B cell (primary cell): ENCODE measurements at regions not wholly inside any gene's neighbourhood (a gene's known extent, or its start where the extent isn't known, plus 50 kb on each side); places are given as distances from the start of the nearest gene placed in this dataset.

Experiments
- ATAC-seq: fragments of 200-7000 bp; cut with Tn5 transposase; one replicate; pipeline ENCODE4 v1.10.0; 2021; ENCODE audit warnings: low read depth, mild to moderate bottlenecking, moderate number of reproducible peaks, moderate library complexity
- CTCF ChIA-PET: fragments of 350-600 bp; sonication (Branson Sonifier 250); formaldehyde crosslinking; loops from one replicate; lab custom pipeline; 2021; ENCODE audit warnings: antibody characterized with exemption, inconsistent platforms; lab: Charles Lee
- POLR2A ChIA-PET: fragments of 350-600 bp; sonication (Branson Sonifier 250); formaldehyde crosslinking; loops from one replicate; lab custom pipeline; 2021; ENCODE audit warnings: antibody characterized with exemption; lab: Charles Lee
- DNase-seq: peaks from one replicate; pipeline ENCODE4 v3.0.0; 2013
- H2AFZ ChIP-seq: 2 replicates; pipeline ENCODE4 v1.6.1; 2012; ENCODE audit warnings: mild to moderate bottlenecking, low read depth, low read length; ENCODE audit not compliant: insufficient read depth, poor library complexity, severe bottlenecking
- H3K27ac ChIP-seq, 2 donors: 1 replicate in 1 of 2; 2 replicates in 1 of 2; pipeline ENCODE4 v1.5.1; 2012 to 2013; ENCODE audit warnings: low read length in 2 of 2, mild to moderate bottlenecking in 2 of 2, moderate library complexity in 1 of 2
- H3K27me3 ChIP-seq, 4 experiments: fragments of 200-600 bp in 1 of 4; sonication (generic) in 1 of 4; replicated peaks in 1 of 4; 1 replicate in 2 of 4; 2 replicates in 2 of 4; pipeline versions ENCODE4 v1.6.1 to v1.7.0; 2013 to 2016; ENCODE audit warnings: low read length in 3 of 4, mild to moderate bottlenecking in 2 of 4, mixed read lengths in 1 of 4, moderate library complexity in 1 of 4; ENCODE audit not compliant: insufficient read depth in 4 of 4, control insufficient read depth in 3 of 4; ENCODE audit errors: control extremely low read depth in 1 of 4
- H3K36me3 ChIP-seq, 2 experiments: replicated peaks in 1 of 2; 1 replicate in 1 of 2; 2 replicates in 1 of 2; pipeline versions ENCODE4 v1.6.1 to v1.7.1; 2013; ENCODE audit warnings: low read length in 1 of 2; ENCODE audit not compliant: insufficient read depth in 2 of 2, control insufficient read depth in 1 of 2; ENCODE audit errors: control extremely low read depth in 1 of 2, extremely low read depth in 1 of 2
- H3K4me1 ChIP-seq, 2 donors: fragments of 200-600 bp in 1 of 2; sonication (generic) in 1 of 2; 1 replicate in 1 of 2; 2 replicates in 1 of 2; pipeline versions ENCODE4 v1.5.1 to v1.6.1; 2013 to 2017; ENCODE audit warnings: low read length in 2 of 2; ENCODE audit not compliant: control insufficient read depth in 2 of 2, insufficient read depth in 2 of 2
- H3K4me2 ChIP-seq: replicated peaks from 2 replicates; pipeline ENCODE3; 2012; ENCODE audit warnings: mild to moderate bottlenecking, low read depth, low read length; ENCODE audit not compliant: poor library complexity, severe bottlenecking
- H3K4me3 ChIP-seq, 5 experiments: fragments of 200-600 bp in 1 of 5; sonication (generic) in 1 of 5; 1 replicate in 3 of 5; 2 replicates in 2 of 5; pipeline versions ENCODE4 v1.5.1 to v1.7.0; 2011 to 2016; ENCODE audit warnings: low read length in 4 of 5, mild to moderate bottlenecking in 4 of 5, low read depth in 2 of 5, control low read depth in 1 of 5, moderate library complexity in 1 of 5; ENCODE audit not compliant: insufficient read depth in 1 of 5; ENCODE audit errors: control extremely low read depth in 1 of 5, extremely low read depth in 1 of 5
- H3K79me2 ChIP-seq: fragments of 200-600 bp; sonication (generic); one replicate; pipeline ENCODE4 v1.6.0; 2016; ENCODE audit warnings: low read length; ENCODE audit not compliant: control insufficient read depth, insufficient read depth
- H3K9ac ChIP-seq: fragments of 200-600 bp; sonication (generic); 2 replicates; pipeline ENCODE4 v1.6.1; 2017; ENCODE audit warnings: mild to moderate bottlenecking, low read length, moderate library complexity
- H3K9me3 ChIP-seq, 3 donors: one replicate each; pipeline versions ENCODE4 v1.6.1 to v1.7.1; 2013; ENCODE audit warnings: low read length in 2 of 3; ENCODE audit not compliant: control insufficient read depth in 2 of 3, insufficient read depth in 1 of 3; ENCODE audit errors: control extremely low read depth in 1 of 3
- H4K20me1 ChIP-seq: 2 replicates; pipeline ENCODE4 v1.6.0; 2012; ENCODE audit warnings: mild to moderate bottlenecking, low read length; ENCODE audit not compliant: insufficient read depth, control insufficient read depth, poor library complexity, severe bottlenecking
- H3K27ac Mint-ChIP-seq: one replicate; pipeline ENCODE4 v1.8.0; 2021; ENCODE audit warnings: mixed read lengths
- H3K27me3 Mint-ChIP-seq: one replicate; pipeline ENCODE4 v1.8.0; 2021; ENCODE audit warnings: mixed read lengths
- H3K4me1 Mint-ChIP-seq: one replicate; pipeline ENCODE4 v1.8.0; 2021; ENCODE audit warnings: mixed read lengths
- H3K4me3 Mint-ChIP-seq: one replicate; pipeline ENCODE4 v1.8.0; 2021; ENCODE audit warnings: mixed read lengths
- H3K9me3 Mint-ChIP-seq: one replicate; pipeline ENCODE4 v1.8.0; 2022; ENCODE audit warnings: mixed read lengths; ENCODE audit not compliant: insufficient read depth
- CTCF ChIP-seq: fragments of 200-600 bp; IDR thresholded peaks from one replicate; pipeline ENCODE4 v1.8.0; 2022; ENCODE audit warnings: antibody characterized with exemption, mild to moderate bottlenecking
- EZH2 ChIP-seq: IDR thresholded peaks from 2 replicates; pipeline ENCODE4 v1.6.1; 2012; ENCODE audit warnings: borderline replicate concordance, low read depth, mild to moderate bottlenecking, moderate library complexity, low read length; ENCODE audit not compliant: insufficient read depth, poor library complexity, severe bottlenecking
- WGBS: methylation state at CpG from one replicate; pipeline ENCODE4 v1.1.5; 2013; ENCODE audit warnings: missing lambda C conversion rate; ENCODE audit not compliant: insufficient coverage; 5-methylcytosine and 5-hydroxymethylcytosine counted together
- intact Hi-C: fragments of 100-400 bp; cut with micrococcal nuclease; formaldehyde crosslinking; loops from one replicate; pipeline ENCODE4 v1.10.0; 2022

- DNase-seq (no peak), ATAC-seq (no peak)
- Histone ChIP-seq H3K27me3 (no peaks in the 10 kb centered on the region), H3K36me3 (no peaks in the 10 kb centered on the region), H4K20me1 (no peaks in the 10 kb centered on the region), H3K4me1 (no peaks in the 10 kb centered on the region), H3K4me2 (no peak overlapping the region), H3K9ac (no peak overlapping the region), H3K4me3 (no peak overlapping the region), H2AFZ (no peak overlapping the region), H3K79me2 (no peaks in the 10 kb centered on the region), H3K9me3 (peaks cover 0 to 3% (median 0%) of the 10 kb centered on the region in 3 donors), H3K27ac (no peak overlapping the region)
- no peak overlapping the region for H3K27ac Mint-ChIP-seq
- H3K4me3 Mint-ChIP-seq, result no peak overlapping the region
- ChIA-PET POLR2A (no interaction called here), CTCF (no interaction called here)
- no peaks in the 10 kb centered on the region for H3K4me1 Mint-ChIP-seq
- intact Hi-C loops, result no loop called here
- no peak for TF ChIP-seq CTCF
- H3K27me3 Mint-ChIP-seq, result peaks cover 5% of the 10 kb centered on the region
- WGBS, result 73% methylated on average over 3 of the region's 5 CpGs
- no peaks in the 10 kb centered on the region for H3K9me3 Mint-ChIP-seq
These were observed 359.6 kb upstream of the USP24 start for GRCh38 chr1:55574691-55575225.

GRCh38 chr1:55572878-55573734, 357.9 kb upstream of the USP24 start:
- H3K36me3 ChIP-seq, result no peaks in the 10 kb centered on the region
- 93% methylated on average over 10 of the region's 14 CpGs for WGBS
- H3K4me1 Mint-ChIP-seq, result no peaks in the 10 kb centered on the region

More at GRCh38 chr1:55572878-55573734, 357.9 kb upstream of the USP24 start:
- intact Hi-C loops, result no loop called here
- Histone ChIP-seq H2AFZ (no peak overlapping the region), H3K27me3 (no peaks in the 10 kb centered on the region), H3K79me2 (no peaks in the 10 kb centered on the region), H3K4me3 (no peak overlapping the region), H3K4me2 (no peak overlapping the region), H4K20me1 (no peaks in the 10 kb centered on the region), H3K9ac (no peak overlapping the region), H3K4me1 (no peaks in the 10 kb centered on the region), H3K27ac (no peak overlapping the region), H3K9me3 (peaks cover 0 to 3% (median 0%) of the 10 kb centered on the region in 3 donors)
- Mint-ChIP-seq H3K27me3 (peaks cover 13% of the 10 kb centered on the region), H3K9me3 (peaks cover 2% of the 10 kb centered on the region), H3K27ac (no peak overlapping the region), H3K4me3 (no peak overlapping the region)
- TF ChIP-seq EZH2 (no peak), CTCF (no peak)
- POLR2A ChIA-PET, result no interaction called here
- CTCF ChIA-PET, result no interaction called here
- DNase-seq (no peak), ATAC-seq (no peak)
